Heart right ventricle (tissue), 16 donors: ENCODE measurements at regions not wholly inside any gene's neighbourhood (a gene's known extent, or its start where the extent isn't known, plus 50 kb on each side); places are given as distances from the start of the nearest gene placed in this dataset.

Source experiments
- ATAC-seq, 8 donors: fragments of 200-7000 bp; cut with Tn5 transposase; one replicate each; pipeline ENCODE4 v1.9.1; 2020; ENCODE audit warnings: mild to moderate bottlenecking in 8 of 8, moderate library complexity in 8 of 8, moderate number of reproducible peaks in 1 of 8
- DNase-seq, 2 donors: peaks; one replicate each; pipeline ENCODE4 v3.0.0-alpha.2; 2020
- H3K27ac ChIP-seq, 10 donors: fragments of 200-600 bp; sonication (generic) in 2 of 10; one replicate each; pipeline versions ENCODE4 v1.5.0 to v1.8.0; 2020 to 2022; ENCODE audit warnings: mild to moderate bottlenecking in 3 of 10
- H3K27me3 ChIP-seq, 7 donors: fragments of 200-600 bp; one replicate each; pipeline ENCODE4 v1.8.0; 2021 to 2022; ENCODE audit warnings: mild to moderate bottlenecking in 2 of 7
- H3K36me3 ChIP-seq, 9 donors: fragments of 200-600 bp; sonication (generic) in 1 of 9; one replicate each; pipeline versions ENCODE4 v1.5.0 to v1.8.0; 2020 to 2022; ENCODE audit warnings: mild to moderate bottlenecking in 2 of 9
- H3K4me1 ChIP-seq, 9 donors: fragments of 200-600 bp; sonication (generic) in 1 of 9; one replicate each; pipeline versions ENCODE4 v1.5.0 to v1.8.0; 2020 to 2022; ENCODE audit warnings: mild to moderate bottlenecking in 4 of 9
- H3K4me3 ChIP-seq, 10 donors: fragments of 200-600 bp; sonication (generic) in 2 of 10; one replicate each; pipeline versions ENCODE4 v1.5.0 to v1.8.0; 2020 to 2022; ENCODE audit warnings: mild to moderate bottlenecking in 7 of 10, moderate library complexity in 2 of 10
- H3K9me3 ChIP-seq, 11 donors: fragments of 200-600 bp in 10 of 11; sonication (generic) in 2 of 11; one replicate each; pipeline versions ENCODE4 v1.5.0 to v1.8.0; 2013 to 2022; ENCODE audit warnings: mild to moderate bottlenecking in 2 of 11, control low read depth in 1 of 11, moderate library complexity in 1 of 11
- whole genome bisulfite sequencing, 2 donors: extraction: QIAGEN DNeasy Blood & Tissue Kit; methylation state at CpG; one replicate each; pipeline ENCODE4 v1.1.7; 2013; ENCODE audit warnings: inconsistent platforms in 1 of 2; 5-methylcytosine and 5-hydroxymethylcytosine counted together
- intact Hi-C, 10 donors: fragments of 100-400 bp; cut with DNase I; formaldehyde crosslinking; loops; one replicate each; pipeline versions ENCODE4 v1.11.1 to v1.14.2; 2022
- TF ChIP-seq, protein P1 (sequence below), 9 donors: fragments of 200-600 bp; sonication (generic) in 2 of 9; IDR thresholded peaks; one replicate each; pipeline versions ENCODE4 v1.5.0 to v1.8.0; 2021 to 2022; ENCODE audit warnings: antibody characterized with exemption in 9 of 9, mild to moderate bottlenecking in 5 of 9, moderate library complexity in 1 of 9
- donor health status: Arrhythmogenic right ventricular cardiomyopathy.
- donor health status: ischemic (EF 13 %, LVEDD 7.1; RV severe dilation, severe dysfunction).
- donor health status: healthy with polysubstance abuse.
- donor health status: DM: no; HTN: yes; CAD: no.
- donor health status: DM: no; HTN: no; CAD: no.
- donor health status: ischemic (EF 25% LVEDD 6.9; RV normal size, moderate dysfunction).
- donor health status: ischemic (EF 25% LVEDD 5.7; RV mildly dilated, moderate dysfunction).
- donor health status: healthy.
- donor health status: DM: yes; HTN: yes; CAD: no.
- donor health status: Ischemic cardiomyopathy.
- donor health status: ischemic (EF 35%, LVEDD 5.7; RV mildly dilated, moderate dysfunction).
- donor health status: nonischemic (EF 11% LVEDD 7.7; RV severe dilation, severe dysfunction).
- donor health status: DM: yes; HTN: yes; CAD: no.
- donor health status: PGD.
- donor health status: ischemic (EF 29% LVEDD 5.4; RV normal size, mild dysfunction).
- donor health status: nonischemic (EF 23%, LVEDD 6.1; RV moderate dilation, normal function).

DNA sequence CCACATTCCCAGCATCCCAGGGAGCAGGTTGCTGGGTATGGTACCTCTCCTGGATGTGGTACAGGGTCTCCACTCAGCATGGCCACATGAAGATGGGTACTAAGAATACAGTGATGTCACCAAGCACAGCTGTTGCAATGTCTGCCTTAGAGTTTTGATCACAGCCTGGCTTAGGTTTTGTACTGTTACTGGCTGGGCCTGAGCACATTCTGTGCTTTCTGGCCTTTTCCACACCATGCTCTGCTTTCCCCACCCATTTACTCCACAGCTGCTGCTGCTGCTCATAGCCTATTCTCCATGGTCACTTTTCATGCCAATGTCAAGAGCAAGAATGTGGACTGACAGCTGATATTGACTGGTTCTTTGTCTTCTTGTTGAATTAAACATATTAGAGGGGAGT is 481.9 kb downstream of the ARHGEF28 start:
- peak; percentile 66 to 96 (median 86) for ATAC-seq
- Histone ChIP-seq H3K27ac (peak overlapping the region in 6 of 10 donors; percentile 16 to 66 (median 50)), H3K9me3 (no peaks in the 10 kb centered on the region), H3K27me3 (no peaks in the 10 kb centered on the region), H3K36me3 (no peaks in the 10 kb centered on the region), H3K4me1 (peaks cover 0 to 27% (median 8%) of the 10 kb centered on the region in 9 donors), H3K4me3 (no peak overlapping the region)
- TF ChIP-seq, protein P1, sequence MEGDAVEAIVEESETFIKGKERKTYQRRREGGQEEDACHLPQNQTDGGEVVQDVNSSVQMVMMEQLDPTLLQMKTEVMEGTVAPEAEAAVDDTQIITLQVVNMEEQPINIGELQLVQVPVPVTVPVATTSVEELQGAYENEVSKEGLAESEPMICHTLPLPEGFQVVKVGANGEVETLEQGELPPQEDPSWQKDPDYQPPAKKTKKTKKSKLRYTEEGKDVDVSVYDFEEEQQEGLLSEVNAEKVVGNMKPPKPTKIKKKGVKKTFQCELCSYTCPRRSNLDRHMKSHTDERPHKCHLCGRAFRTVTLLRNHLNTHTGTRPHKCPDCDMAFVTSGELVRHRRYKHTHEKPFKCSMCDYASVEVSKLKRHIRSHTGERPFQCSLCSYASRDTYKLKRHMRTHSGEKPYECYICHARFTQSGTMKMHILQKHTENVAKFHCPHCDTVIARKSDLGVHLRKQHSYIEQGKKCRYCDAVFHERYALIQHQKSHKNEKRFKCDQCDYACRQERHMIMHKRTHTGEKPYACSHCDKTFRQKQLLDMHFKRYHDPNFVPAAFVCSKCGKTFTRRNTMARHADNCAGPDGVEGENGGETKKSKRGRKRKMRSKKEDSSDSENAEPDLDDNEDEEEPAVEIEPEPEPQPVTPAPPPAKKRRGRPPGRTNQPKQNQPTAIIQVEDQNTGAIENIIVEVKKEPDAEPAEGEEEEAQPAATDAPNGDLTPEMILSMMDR (IDR thresholded peaks at IDR 0.05) = no peak
- intact Hi-C loops = no loop called here
- DNase-seq = no peak

DNA sequence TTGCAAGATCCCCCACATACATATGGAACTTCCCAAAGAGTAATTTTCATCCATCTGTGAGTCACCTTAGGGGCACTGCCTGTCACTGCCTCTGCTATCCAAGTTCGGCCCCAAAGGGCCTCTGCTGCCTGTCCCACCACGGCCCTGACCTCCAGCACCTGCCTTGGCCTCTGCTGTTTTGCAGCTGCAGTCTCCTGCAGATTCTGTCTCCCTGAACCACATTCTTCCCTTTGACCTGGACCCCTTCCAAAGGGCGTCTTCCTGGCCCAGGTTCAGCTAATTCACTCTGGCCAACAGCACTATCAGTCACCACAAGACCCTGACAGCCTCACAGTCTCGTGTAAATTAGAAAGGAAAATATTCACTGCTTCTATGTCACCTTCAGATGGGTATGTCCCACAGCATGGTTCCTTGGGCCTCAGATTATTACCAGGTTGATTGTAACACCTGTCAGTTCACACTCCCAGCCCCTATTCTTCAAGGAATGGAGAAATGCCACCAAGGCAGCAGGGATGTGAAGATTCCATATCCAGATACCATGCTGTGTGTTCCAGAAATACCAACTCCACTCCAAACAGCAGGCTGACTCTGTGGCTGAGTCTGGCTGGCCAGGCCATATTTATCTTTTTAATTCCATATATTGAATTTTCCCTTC is 479.3 kb downstream of the ARHGEF28 start:
- peak; percentile 19 to 25 for DNase-seq
- Histone ChIP-seq H3K27ac (no peak overlapping the region), H3K9me3 (no peaks in the 10 kb centered on the region), H3K36me3 (no peaks in the 10 kb centered on the region), H3K4me1 (peaks cover 0 to 24% (median 8%) of the 10 kb centered on the region in 9 donors), H3K4me3 (no peak overlapping the region), H3K27me3 (no peaks in the 10 kb centered on the region)
- intact Hi-C loops = no loop called here
- TF ChIP-seq, protein P1 (IDR thresholded peaks at IDR 0.05) = no peak
- 29 to 35% methylated on average over 4 of the region's 4 CpGs for WGBS, 2 donors
- peak in 4 of 8 donors; percentile 17 to 59 (median 26) for ATAC-seq

DNA sequence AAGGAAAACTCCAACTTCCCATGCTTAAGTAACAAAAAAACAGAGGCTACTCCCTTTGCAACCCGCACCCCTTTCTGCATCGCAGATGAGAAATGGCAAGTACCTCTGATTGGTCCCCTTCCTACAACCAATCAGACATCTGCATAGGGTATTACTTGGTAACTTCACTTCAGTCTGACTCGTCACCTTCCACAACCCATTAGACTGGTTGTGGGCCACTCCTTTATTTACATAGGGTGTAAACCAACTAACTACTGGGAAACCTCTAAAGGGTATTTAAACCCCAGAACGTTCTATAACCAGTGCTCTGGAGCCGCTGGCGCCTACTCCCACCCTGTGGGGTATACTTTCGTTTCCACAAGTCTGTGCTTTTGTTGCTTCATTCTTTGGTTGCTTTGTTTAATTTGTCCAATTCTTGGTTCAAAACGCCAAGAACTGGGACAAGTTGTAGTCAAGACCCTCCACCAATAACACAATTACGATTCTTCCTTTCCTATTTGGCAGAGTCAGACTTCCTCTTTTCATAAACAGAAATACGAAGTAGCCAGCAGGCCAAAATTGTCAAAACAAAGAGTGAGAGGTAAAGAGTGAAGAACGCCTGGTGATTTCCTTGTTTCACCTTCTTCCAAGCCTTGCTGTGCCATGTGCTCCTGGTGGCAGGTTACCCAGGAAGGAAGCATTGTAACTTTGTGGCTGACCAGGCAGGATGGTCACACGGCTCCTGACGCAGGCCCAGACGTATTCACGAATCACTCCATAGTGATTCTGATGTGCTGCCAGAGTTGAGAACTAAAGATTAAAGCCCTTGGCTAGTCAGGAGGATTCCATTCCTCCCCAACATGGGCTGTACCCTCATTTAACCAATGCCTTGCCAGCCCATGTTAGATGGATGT is 477.4 kb downstream of the ARHGEF28 start:
- no peak overlapping the region for H3K27ac ChIP-seq
- peaks cover 0 to 39% (median 12%) of the 10 kb centered on the region in 9 donors for H3K4me1 ChIP-seq
- H3K9me3 ChIP-seq = peaks cover 0 to 12% (median 4%) of the 10 kb centered on the region in 11 donors
- TF ChIP-seq, protein P1 (IDR thresholded peaks at IDR 0.05) = no peak
- WGBS, 2 donors = 79 to 81% methylated on average over 15 of the region's 15 CpGs
- H3K4me3 ChIP-seq = no peak overlapping the region
- intact Hi-C loops = no loop called here
- H3K27me3 ChIP-seq = no peaks in the 10 kb centered on the region
- ATAC-seq = peak in 3 of 8 donors; percentile 25 to 52 (median 43)
- DNase-seq = no peak
- no peaks in the 10 kb centered on the region for H3K36me3 ChIP-seq

DNA sequence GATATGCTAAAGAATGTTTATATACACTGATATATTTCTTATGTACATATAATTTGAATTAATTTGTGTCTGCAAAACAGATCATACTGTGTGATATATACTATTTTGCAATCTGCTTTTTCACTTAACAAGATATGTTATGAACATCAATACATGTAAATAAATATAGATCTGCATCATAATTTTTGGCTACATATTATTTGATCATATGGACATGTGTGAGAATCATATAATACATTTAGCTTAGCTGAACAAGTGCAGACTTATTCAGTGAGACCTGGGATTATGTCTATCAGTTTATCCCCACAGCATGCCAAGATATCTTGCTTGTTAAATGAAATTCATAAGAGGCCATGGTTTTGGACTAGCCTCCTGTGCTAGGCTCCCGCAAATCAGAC is 474.3 kb downstream of the ARHGEF28 start:
- ATAC-seq = no peak
- Histone ChIP-seq H3K27me3 (no peaks in the 10 kb centered on the region), H3K4me1 (peaks cover 0 to 41% (median 9%) of the 10 kb centered on the region in 9 donors), H3K9me3 (peaks cover 0 to 12% (median 4%) of the 10 kb centered on the region in 11 donors), H3K36me3 (no peaks in the 10 kb centered on the region), H3K4me3 (no peak overlapping the region), H3K27ac (no peak overlapping the region)
- no peak for DNase-seq
- intact Hi-C loops = no loop called here
- TF ChIP-seq, protein P1 (IDR thresholded peaks at IDR 0.05) = no peak
- WGBS, 2 donors = 89 to 100% methylated on average over 1 of the region's 1 CpG
